ENCODE measurements at regions not wholly inside any gene's neighbourhood (a gene's known extent, or its start where the extent isn't known, plus 50 kb on each side); places are given as distances from the start of the nearest gene placed in this dataset.

- no peak for DNase-seq (ENCODE audit: low read depth in 2 of 2)
Observed at GRCh38 chr17:77722366-77722765, 236.1 kb upstream of the TNRC6C start.

GRCh38 chr17:77723071-77723908 is 235.2 kb upstream of the TNRC6C start:
- DNase-seq (ENCODE audit: low read depth in 2 of 2), result no peak

- no peak for DNase-seq (ENCODE audit: low read depth in 2 of 2)
Observed at GRCh38 chr17:77723909-77724875, 234.3 kb upstream of the TNRC6C start.

- no peak for DNase-seq (ENCODE audit: low read depth in 2 of 2)
Observed at GRCh38 chr17:77724876-77725615, 233.5 kb upstream of the TNRC6C start.

- DNase-seq (ENCODE audit: low read depth in 2 of 2), result no peak
Observed at GRCh38 chr17:77725846-77726245, 232.7 kb upstream of the TNRC6C start.

- DNase-seq (ENCODE audit: low read depth in 2 of 2), result no peak
Observed at GRCh38 chr17:77726549-77727006, 231.9 kb upstream of the TNRC6C start.

- DNase-seq (ENCODE audit: low read depth in 2 of 2), result no peak
Observed at GRCh38 chr17:77727037-77727615, 231.4 kb upstream of the TNRC6C start.

GRCh38 chr17:77728474-77728795 is 230.1 kb upstream of the TNRC6C start:
- no peak for DNase-seq (ENCODE audit: low read depth in 2 of 2)

- no peak for DNase-seq (ENCODE audit: low read depth in 2 of 2)
Observed at GRCh38 chr17:77728871-77729270, 229.6 kb upstream of the TNRC6C start.

- no peak for DNase-seq (ENCODE audit: low read depth in 2 of 2)
Observed at GRCh38 chr17:77729587-77729986, 228.9 kb upstream of the TNRC6C start.

GRCh38 chr17:77730376-77730775 is 228.1 kb upstream of the TNRC6C start:
- DNase-seq (ENCODE audit: low read depth in 2 of 2), result no peak

GRCh38 chr17:77733576-77734296 is 224.8 kb upstream of the TNRC6C start:
- no peak for DNase-seq (ENCODE audit: low read depth in 2 of 2)

GRCh38 chr17:77734371-77735080 is 224.0 kb upstream of the TNRC6C start:
- no peak for DNase-seq (ENCODE audit: low read depth in 2 of 2)

- no peak for DNase-seq (ENCODE audit: low read depth in 2 of 2)
Observed at GRCh38 chr17:77735081-77735565, 223.4 kb upstream of the TNRC6C start.

- no peak for DNase-seq (ENCODE audit: low read depth in 2 of 2)
Observed at GRCh38 chr17:77735566-77736198, 222.8 kb upstream of the TNRC6C start.

GRCh38 chr17:77736199-77736585 is 222.3 kb upstream of the TNRC6C start:
- no peak for DNase-seq (ENCODE audit: low read depth in 2 of 2)

GRCh38 chr17:77736721-77737120 is 221.8 kb upstream of the TNRC6C start:
- no peak for DNase-seq (ENCODE audit: low read depth in 2 of 2)

- DNase-seq (ENCODE audit: low read depth in 2 of 2), result no peak
Observed at GRCh38 chr17:77737442-77738265, 220.8 kb upstream of the TNRC6C start.
